H1 (cell line): ENCODE measurements at regions not wholly inside any gene's neighbourhood (a gene's known extent, or its start where the extent isn't known, plus 50 kb on each side); places are given as distances from the start of the nearest gene placed in this dataset.

Source experiments
- CTCF ChIA-PET: fragments of 300-600 bp; sonication (Branson Sonifier 250); formaldehyde crosslinking; loops from one replicate; lab custom pipeline; 2021; ENCODE audit not compliant: partially characterized antibody; lab: Charles Lee
- POLR2A ChIA-PET: fragments of 300-600 bp; sonication (Branson Sonifier 250); formaldehyde crosslinking; loops from one replicate; lab custom pipeline; 2021; ENCODE audit warnings: inconsistent platforms; ENCODE audit not compliant: partially characterized antibody; lab: Charles Lee
- DNase-seq, 2 experiments: peaks; one replicate each; pipeline versions ENCODE4 v3.0.0 to v3.0.0-alpha.2; 2010 to 2022; ENCODE audit warnings: low spot score in 2 of 2, low read depth in 1 of 2, mixed read lengths in 1 of 2
- FAIRE-seq: peaks from 2 replicates; lab custom pipeline; 2011; peaks lifted over from hg19 to GRCh38; lab: Jason Lieb, UNC
- H2AFZ ChIP-seq: 2 replicates; pipeline ENCODE4 v1.8.1; 2012; ENCODE audit warnings: low read length, inconsistent platforms
- H2AK5ac ChIP-seq: 2 replicates; pipeline ENCODE4 v1.6.1; 2013; ENCODE audit warnings: low read depth, low read length
- H2BK120ac ChIP-seq: replicated peaks from 2 replicates; pipeline ENCODE3; 2013; ENCODE audit warnings: low read depth, low read length, inconsistent platforms
- H2BK12ac ChIP-seq: 2 replicates; pipeline ENCODE4 v1.6.1; 2013; ENCODE audit warnings: low read depth, low read length
- H2BK15ac ChIP-seq: 2 replicates; pipeline ENCODE4 v1.6.1; 2013; ENCODE audit warnings: low read length
- H2BK20ac ChIP-seq: 2 replicates; pipeline ENCODE4 v1.6.1; 2013; ENCODE audit warnings: low read length
- H2BK5ac ChIP-seq: 2 replicates; pipeline ENCODE4 v1.6.1; 2013; ENCODE audit warnings: low read depth, low read length
- H3K14ac ChIP-seq: 2 replicates; pipeline ENCODE4 v1.6.1; 2013; ENCODE audit warnings: inconsistent platforms; ENCODE audit not compliant: insufficient read length
- H3K18ac ChIP-seq: 2 replicates; pipeline ENCODE4 v1.6.1; 2013; ENCODE audit warnings: low read length; ENCODE audit errors: extremely low read depth
- H3K23ac ChIP-seq: 2 replicates; pipeline ENCODE4 v1.6.1; 2013; ENCODE audit warnings: inconsistent platforms; ENCODE audit not compliant: insufficient read length
- H3K23me2 ChIP-seq: 2 replicates; pipeline ENCODE4 v1.6.1; 2013; ENCODE audit warnings: low read depth, low read length
- H3K27ac ChIP-seq: 2 replicates; pipeline ENCODE4 v1.6.1; 2011; ENCODE audit warnings: low read depth, low read length, inconsistent platforms
- H3K27me3 ChIP-seq, 4 experiments: replicated peaks in 1 of 4; 1 replicate in 1 of 4; 2 replicates in 3 of 4; pipeline versions ENCODE4 v1.6.1 to v1.8.1; 2011 to 2013; ENCODE audit warnings: low read length in 3 of 4, mild to moderate bottlenecking in 3 of 4, inconsistent platforms in 2 of 4, mixed read lengths in 2 of 4, moderate library complexity in 1 of 4; ENCODE audit not compliant: control insufficient read depth in 3 of 4, insufficient read depth in 3 of 4; ENCODE audit errors: extremely low read depth in 1 of 4
- H3K36me3 ChIP-seq, 4 experiments: 2 replicates each; pipeline versions ENCODE4 v1.6.1 to v1.8.1; 2011 to 2013; ENCODE audit warnings: mild to moderate bottlenecking in 4 of 4, low read length in 3 of 4, moderate library complexity in 2 of 4, control low read depth in 1 of 4, inconsistent platforms in 1 of 4; ENCODE audit not compliant: insufficient read depth in 4 of 4, control insufficient read depth in 2 of 4
- H3K4ac ChIP-seq: replicated peaks from 2 replicates; pipeline ENCODE3; 2013; ENCODE audit warnings: low read length, low read depth, mixed read lengths, inconsistent platforms; ENCODE audit not compliant: insufficient read length
- H3K4me1 ChIP-seq, 4 experiments: replicated peaks in 1 of 4; 1 replicate in 1 of 4; 2 replicates in 3 of 4; pipeline versions ENCODE4 v1.6.1 to v1.8.1; 2011 to 2013; ENCODE audit warnings: low read length in 3 of 4, inconsistent platforms in 2 of 4, mixed read lengths in 1 of 4; ENCODE audit not compliant: insufficient read depth in 4 of 4, control insufficient read depth in 3 of 4
- H3K4me2 ChIP-seq, 2 experiments: 2 replicates each; pipeline versions ENCODE4 v1.6.1 to v1.8.1; 2011 to 2013; ENCODE audit warnings: low read depth in 2 of 2, low read length in 2 of 2, control low read depth in 1 of 2, inconsistent platforms in 1 of 2, mild to moderate bottlenecking in 1 of 2; ENCODE audit not compliant: insufficient read depth in 1 of 2
- H3K4me3 ChIP-seq, 4 experiments: fragments of 200-600, 300-600 bp in 1 of 4; sonication (generic), shearing (Covaris generic), sonication (Bioruptor Twin) in 1 of 4; 2 replicates each; pipeline versions ENCODE4 v1.5.1 to v1.8.1; 2011 to 2016; ENCODE audit warnings: low read length in 4 of 4, low read depth in 3 of 4, control low read depth in 2 of 4, inconsistent platforms in 2 of 4, mild to moderate bottlenecking in 2 of 4, mixed read lengths in 1 of 4, moderate library complexity in 1 of 4; ENCODE audit not compliant: insufficient read depth in 2 of 4; ENCODE audit errors: extremely low read depth in 1 of 4
- H3K56ac ChIP-seq: replicated peaks from 2 replicates; pipeline ENCODE3; 2013; ENCODE audit warnings: low read depth, mild to moderate bottlenecking, mixed read lengths, low read length, inconsistent platforms; ENCODE audit not compliant: insufficient read length
- H3K79me1 ChIP-seq: 2 replicates; pipeline ENCODE4 v1.6.1; 2013; ENCODE audit warnings: low read depth, low read length, control low read depth
- H3K79me2 ChIP-seq, 2 experiments: 2 replicates each; pipeline versions ENCODE4 v1.6.1 to v1.8.1; 2012 to 2013; ENCODE audit warnings: low read length in 2 of 2, mild to moderate bottlenecking in 2 of 2, inconsistent platforms in 1 of 2; ENCODE audit not compliant: insufficient read depth in 2 of 2, control insufficient read depth in 1 of 2
- H3K9ac ChIP-seq, 4 experiments: replicated peaks in 1 of 4; 1 replicate in 1 of 4; 2 replicates in 3 of 4; pipeline versions ENCODE4 v1.6.1 to v1.8.1; 2011 to 2013; ENCODE audit warnings: low read depth in 3 of 4, low read length in 3 of 4, control low read depth in 2 of 4, mild to moderate bottlenecking in 2 of 4, moderate library complexity in 2 of 4, inconsistent platforms in 1 of 4; ENCODE audit errors: extremely low read depth in 1 of 4
- H3K9me3 ChIP-seq, 2 experiments: 2 replicates each; pipeline versions ENCODE4 v1.6.1 to v1.8.1; 2012 to 2013; ENCODE audit warnings: mild to moderate bottlenecking in 2 of 2, moderate library complexity in 2 of 2, control low read depth in 1 of 2, inconsistent platforms in 1 of 2, low read depth in 1 of 2, low read length in 1 of 2, mixed read lengths in 1 of 2; ENCODE audit not compliant: insufficient read depth in 2 of 2
- H4K20me1 ChIP-seq, 2 experiments: replicated peaks in 1 of 2; 2 replicates each; pipeline versions ENCODE3 to v1.8.1; 2011 to 2013; ENCODE audit warnings: inconsistent platforms in 2 of 2, low read length in 2 of 2, mild to moderate bottlenecking in 1 of 2; ENCODE audit not compliant: insufficient read depth in 2 of 2, control insufficient read depth in 1 of 2
- H4K5ac ChIP-seq: 2 replicates; pipeline ENCODE4 v1.6.1; 2013; ENCODE audit warnings: low read length, low read depth, mixed read lengths, inconsistent platforms; ENCODE audit not compliant: insufficient read length
- H4K8ac ChIP-seq: 2 replicates; pipeline ENCODE4 v1.8.0; 2013; ENCODE audit warnings: mild to moderate bottlenecking, moderate library complexity, low read length, inconsistent platforms; ENCODE audit not compliant: insufficient read depth; ENCODE audit errors: extremely low read depth
- H4K91ac ChIP-seq: replicated peaks from 2 replicates; pipeline ENCODE3; 2013; ENCODE audit warnings: low read length, mixed read lengths, inconsistent platforms; ENCODE audit not compliant: insufficient read length
- BACH1 ChIP-seq: IDR thresholded peaks from 2 replicates; pipeline ENCODE4 v1.6.1; 2012; ENCODE audit warnings: low read length, improper control_type of control experiment
- BCL11A ChIP-seq, 2 experiments: IDR thresholded peaks; one replicate each; pipeline ENCODE4 v1.6.1; 2011; ENCODE audit warnings: low read depth in 2 of 2, low read length in 2 of 2, mild to moderate bottlenecking in 2 of 2
- CBX5 ChIP-seq: fragments of 300-800, 300-1000 bp; sonication (generic); IDR thresholded peaks from 2 replicates; pipeline ENCODE4 v1.7.1; 2016; ENCODE audit warnings: antibody characterized with exemption, low read length, low read depth
- CEBPB ChIP-seq: IDR thresholded peaks from 2 replicates; pipeline ENCODE4 v1.6.1; 2012; ENCODE audit warnings: low read depth, low read length
- CHD1 ChIP-seq: IDR thresholded peaks from 2 replicates; pipeline ENCODE4 v1.6.1; 2012; ENCODE audit warnings: low read depth, low read length, improper control_type of control experiment
- CHD2 ChIP-seq: IDR thresholded peaks from 2 replicates; pipeline ENCODE4 v1.6.1; 2012; ENCODE audit warnings: low read length, improper control_type of control experiment
- EP300 ChIP-seq, 2 experiments: IDR thresholded peaks; 1 replicate in 1 of 2; 2 replicates in 1 of 2; pipeline ENCODE4 v1.6.1; 2011 to 2012; ENCODE audit warnings: low read depth in 2 of 2, low read length in 2 of 2, mild to moderate bottlenecking in 2 of 2, borderline replicate concordance in 1 of 2, inconsistent platforms in 1 of 2, moderate library complexity in 1 of 2
- EZH2 ChIP-seq: fragments of 200-600 bp; sonication (generic); IDR thresholded peaks from 2 replicates; pipeline ENCODE4 v1.7.1; 2012; ENCODE audit warnings: low read depth, mild to moderate bottlenecking, moderate library complexity, low read length, inconsistent platforms; ENCODE audit not compliant: severe bottlenecking
- FOSL1 ChIP-seq: IDR thresholded peaks from 2 replicates; pipeline ENCODE4 v1.6.1; 2011; ENCODE audit warnings: mild to moderate bottlenecking, low read depth, low read length, moderate library complexity; ENCODE audit not compliant: insufficient read depth
- HDAC6 ChIP-seq: IDR thresholded peaks from one replicate; pipeline ENCODE4 v1.7.1; 2012; ENCODE audit warnings: low read depth, mild to moderate bottlenecking, inconsistent platforms, low read length, moderate library complexity
- NANOG ChIP-seq: IDR thresholded peaks from 2 replicates; pipeline ENCODE4 v1.6.1; 2011; ENCODE audit warnings: low read length, low read depth, mild to moderate bottlenecking, inconsistent platforms; ENCODE audit not compliant: insufficient read depth, poor library complexity, severe bottlenecking
- SP1 ChIP-seq: IDR thresholded peaks from 2 replicates; pipeline ENCODE4 v1.6.1; 2011; ENCODE audit warnings: low read depth, low read length
- TAF1 ChIP-seq: IDR thresholded peaks from 2 replicates; pipeline ENCODE4 v1.6.1; 2011; ENCODE audit warnings: mild to moderate bottlenecking, low read depth, low read length
- WGBS, 2 experiments: shearing (Covaris generic) in 1 of 2; methylation state at CpG; one replicate each; pipeline versions ENCODE4 v1.1.6 to v1.1.7; 2013 to 2015; ENCODE audit warnings: low lambda C conversion rate in 2 of 2, mixed read lengths in 2 of 2, inconsistent platforms in 1 of 2, low coverage in 1 of 2, missing lambda C conversion rate in 1 of 2; ENCODE audit not compliant: insufficient replicate concordance in 2 of 2, insufficient coverage in 1 of 2, insufficient read length in 1 of 2; ENCODE audit errors: extremely low coverage in 1 of 2, missing lambda C conversion rate in 1 of 2; 5-methylcytosine and 5-hydroxymethylcytosine counted together

GRCh38 chr14:76708771-76709170 is 52.5 kb upstream of the VASH1 start:
- 79% methylated on average over 8 of the region's 8 CpGs; no CpG with 5 or more reads in 1 of the 2 experiments for WGBS, 2 experiments
- H3K23ac ChIP-seq = no peak overlapping the region
- CTCF ChIA-PET = interaction anchor here (0.8 to 9.1 kb wide), 12 partner anchors 10 to 145 kb away, joined by 3 to 234 read pairs (median 6); partner anchors contain the start of gene VASH1
- POLR2A ChIA-PET = interaction anchor here (0.6 to 1.7 kb wide), 2 partner anchors 68 to 587 kb away, joined by 3 to 6 read pairs; no protein-coding TSS in a partner anchor
- no peak overlapping the region for H4K91ac ChIP-seq
- H4K5ac ChIP-seq = no peak overlapping the region
- H3K56ac ChIP-seq = no peak overlapping the region
- no peak overlapping the region for H2AK5ac ChIP-seq
- H3K4me1 ChIP-seq = no peaks in the 10 kb centered on the region
- H2BK120ac ChIP-seq = no peak overlapping the region
- no peak overlapping the region for H3K14ac ChIP-seq
- DNase-seq = peak in 1 of 2 experiments; percentile 11
- no peak overlapping the region for H2BK5ac ChIP-seq
- no peak overlapping the region for H3K4ac ChIP-seq
- no peaks in the 10 kb centered on the region for H3K79me1 ChIP-seq
- no peak overlapping the region for H3K4me3 ChIP-seq
- peaks cover 0 to 2% of the 10 kb centered on the region in 2 experiments for H4K20me1 ChIP-seq
- no peak overlapping the region for H2BK12ac ChIP-seq
- no peak for TF ChIP-seq BACH1
- no peak for TF ChIP-seq TAF1
- TF ChIP-seq CEBPB = no peak
- TF ChIP-seq CHD2 = no peak
- TF ChIP-seq EZH2 = no peak
- no peak for TF ChIP-seq CHD1
- TF ChIP-seq CBX5 = no peak
- TF ChIP-seq EP300 (IDR thresholded peaks at IDR 0.05; ENCODE audit: borderline replicate concordance in 1 of 2, low read depth in 2 of 2, low read length in 2 of 2) = no peak
- no peak for TF ChIP-seq HDAC6
- TF ChIP-seq BCL11A (IDR thresholded peaks at IDR 0.05; ENCODE audit: low read depth in 2 of 2, low read length in 2 of 2) = no peak
- TF ChIP-seq NANOG = no peak
- TF ChIP-seq FOSL1 = no peak
- TF ChIP-seq SP1 = no peak
- TF ChIP-seq, all 59 proteins: peak for 0
- Histone ChIP-seq H3K27ac (no peak overlapping the region), H2BK15ac (no peak overlapping the region), H3K4me2 (no peak overlapping the region), H4K8ac (no peak overlapping the region), H3K36me3 (no peaks in the 10 kb centered on the region; a peak in 1 of 8 replicates), H3K9me3 (peaks cover 0 to 5% of the 10 kb centered on the region in 2 experiments; a peak in 1 of 4 replicates), H3K18ac (no peak overlapping the region), H3K9ac (no peak overlapping the region), H2BK20ac (no peak overlapping the region), H3K79me2 (no peaks in the 10 kb centered on the region), H3K23me2 (no peaks in the 10 kb centered on the region), H2AFZ (no peak overlapping the region), H3K27me3 (no peaks in the 10 kb centered on the region)
- FAIRE-seq = no peak
